ENCODE measurements at regions not wholly inside any gene's neighbourhood (a gene's known extent, or its start where the extent isn't known, plus 50 kb on each side); places are given as distances from the start of the nearest gene placed in this dataset.

DNA sequence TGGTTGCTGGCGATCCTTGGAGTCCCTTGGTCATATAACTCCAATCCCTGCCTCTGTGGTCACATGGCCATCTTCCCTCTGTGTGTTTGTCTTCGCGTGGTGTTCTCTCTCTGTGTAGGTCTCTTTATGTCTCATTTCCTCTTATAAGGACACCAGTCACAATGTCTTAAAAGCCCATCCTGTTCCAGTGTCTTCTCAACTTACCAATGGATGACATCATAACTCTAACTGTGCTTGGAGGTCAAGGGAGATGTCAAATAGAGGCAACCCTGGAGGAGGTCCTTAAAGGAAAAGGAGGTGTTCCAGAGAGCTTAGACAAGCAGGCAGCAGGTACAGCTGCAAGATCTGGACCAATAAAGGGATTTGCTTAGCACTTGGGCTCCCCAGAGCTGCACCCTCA, 143.0 kb downstream of the BUB3 start:
- Mint-ChIP-seq H3K4me1 (ENCODE audit: low read depth) (no peaks in the 10 kb centered on the region), H3K9me3 (no peaks in the 10 kb centered on the region), H3K27ac (no peak overlapping the region), H3K36me3 (ENCODE audit: low read depth) (no peaks in the 10 kb centered on the region), H3K27me3 (no peaks in the 10 kb centered on the region), H3K4me3 (no peak overlapping the region)
- ChIA-PET POLR2A (no interaction called here), CTCF (no interaction called here)
- Histone ChIP-seq H3K27ac (ENCODE audit: low read depth in 1 of 2, low read length in 2 of 2) (no peak overlapping the region), H3K27me3 (ENCODE audit: control insufficient read depth in 1 of 2, insufficient read depth in 2 of 2, low read length in 2 of 2) (no peaks in the 10 kb centered on the region), H3K4me3 (ENCODE audit: low read length) (no peak overlapping the region), H3K36me3 (ENCODE audit: insufficient read depth, low read length) (no peaks in the 10 kb centered on the region), H3K9me3 (ENCODE audit: control insufficient read depth in 1 of 2, insufficient read depth in 1 of 2, low read length in 2 of 2) (peaks cover 0 to 4% of the 10 kb centered on the region in 2 experiments), H3K4me1 (ENCODE audit: insufficient read depth, low read length) (no peaks in the 10 kb centered on the region)
- ATAC-seq (ENCODE audit: poor library complexity) (no peak), DNase-seq (no peak)
- intact Hi-C loops (cut with DNase I, micrococcal nuclease), result no loop called here
- TF ChIP-seq, protein P1, sequence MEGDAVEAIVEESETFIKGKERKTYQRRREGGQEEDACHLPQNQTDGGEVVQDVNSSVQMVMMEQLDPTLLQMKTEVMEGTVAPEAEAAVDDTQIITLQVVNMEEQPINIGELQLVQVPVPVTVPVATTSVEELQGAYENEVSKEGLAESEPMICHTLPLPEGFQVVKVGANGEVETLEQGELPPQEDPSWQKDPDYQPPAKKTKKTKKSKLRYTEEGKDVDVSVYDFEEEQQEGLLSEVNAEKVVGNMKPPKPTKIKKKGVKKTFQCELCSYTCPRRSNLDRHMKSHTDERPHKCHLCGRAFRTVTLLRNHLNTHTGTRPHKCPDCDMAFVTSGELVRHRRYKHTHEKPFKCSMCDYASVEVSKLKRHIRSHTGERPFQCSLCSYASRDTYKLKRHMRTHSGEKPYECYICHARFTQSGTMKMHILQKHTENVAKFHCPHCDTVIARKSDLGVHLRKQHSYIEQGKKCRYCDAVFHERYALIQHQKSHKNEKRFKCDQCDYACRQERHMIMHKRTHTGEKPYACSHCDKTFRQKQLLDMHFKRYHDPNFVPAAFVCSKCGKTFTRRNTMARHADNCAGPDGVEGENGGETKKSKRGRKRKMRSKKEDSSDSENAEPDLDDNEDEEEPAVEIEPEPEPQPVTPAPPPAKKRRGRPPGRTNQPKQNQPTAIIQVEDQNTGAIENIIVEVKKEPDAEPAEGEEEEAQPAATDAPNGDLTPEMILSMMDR (IDR thresholded peaks at IDR 0.05), result no peak

- ATAC-seq (ENCODE audit: poor library complexity) (no peak), DNase-seq (no peak)
- TF ChIP-seq, protein P1 (IDR thresholded peaks at IDR 0.05), result no peak
- no peaks in the 10 kb centered on the region for H3K4me1 ChIP-seq (ENCODE audit: insufficient read depth, low read length)
- no peak overlapping the region for H3K4me3 ChIP-seq (ENCODE audit: low read length)
- ChIA-PET POLR2A (no interaction called here), CTCF (no interaction called here)
- Mint-ChIP-seq H3K4me1 (ENCODE audit: low read depth) (no peaks in the 10 kb centered on the region), H3K4me3 (no peak overlapping the region), H3K9me3 (no peaks in the 10 kb centered on the region), H3K36me3 (ENCODE audit: low read depth) (no peaks in the 10 kb centered on the region), H3K27ac (no peak overlapping the region), H3K27me3 (no peaks in the 10 kb centered on the region)
- no peaks in the 10 kb centered on the region for H3K36me3 ChIP-seq (ENCODE audit: insufficient read depth, low read length)
- intact Hi-C loops (cut with DNase I, micrococcal nuclease), result no loop called here
- H3K27ac ChIP-seq (ENCODE audit: low read depth in 1 of 2, low read length in 2 of 2), result no peak overlapping the region
- no peaks in the 10 kb centered on the region for H3K27me3 ChIP-seq (ENCODE audit: control insufficient read depth in 1 of 2, insufficient read depth in 2 of 2, low read length in 2 of 2)
- peaks cover 0 to 4% of the 10 kb centered on the region in 2 experiments for H3K9me3 ChIP-seq (ENCODE audit: control insufficient read depth in 1 of 2, insufficient read depth in 1 of 2, low read length in 2 of 2)
Observed at GRCh38 chr10:123298583-123298982, 144.4 kb downstream of the BUB3 start.

- no peak for DNase-seq
- H3K27me3 Mint-ChIP-seq, result no peaks in the 10 kb centered on the region
Observed at GRCh38 chr10:123299598-123299997, 145.4 kb downstream of the BUB3 start.

More at GRCh38 chr10:123299598-123299997, 145.4 kb downstream of the BUB3 start:
- TF ChIP-seq, protein P1 (IDR thresholded peaks at IDR 0.05), result no peak
- Mint-ChIP-seq H3K36me3 (ENCODE audit: low read depth) (no peaks in the 10 kb centered on the region), H3K27ac (no peak overlapping the region), H3K9me3 (no peaks in the 10 kb centered on the region), H3K4me1 (ENCODE audit: low read depth) (no peaks in the 10 kb centered on the region), H3K4me3 (no peak overlapping the region)
- POLR2A ChIA-PET, result no interaction called here
- CTCF ChIA-PET, result no interaction called here
- intact Hi-C loops (cut with DNase I, micrococcal nuclease), result no loop called here
- H3K36me3 ChIP-seq (ENCODE audit: insufficient read depth, low read length), result no peaks in the 10 kb centered on the region
- no peak overlapping the region for H3K27ac ChIP-seq (ENCODE audit: low read depth in 1 of 2, low read length in 2 of 2)
- no peaks in the 10 kb centered on the region for H3K27me3 ChIP-seq (ENCODE audit: control insufficient read depth in 1 of 2, insufficient read depth in 2 of 2, low read length in 2 of 2)
- H3K9me3 ChIP-seq (ENCODE audit: control insufficient read depth in 1 of 2, insufficient read depth in 1 of 2, low read length in 2 of 2), result peaks cover 0 to 2% of the 10 kb centered on the region in 2 experiments
- H3K4me3 ChIP-seq (ENCODE audit: low read length), result no peak overlapping the region
- no peaks in the 10 kb centered on the region for H3K4me1 ChIP-seq (ENCODE audit: insufficient read depth, low read length)
- ATAC-seq (ENCODE audit: poor library complexity), result no peak
